ENCODE measurements at regions not wholly inside any gene's neighbourhood (a gene's known extent, or its start where the extent isn't known, plus 50 kb on each side); places are given as distances from the start of the nearest gene placed in this dataset.

DNA sequence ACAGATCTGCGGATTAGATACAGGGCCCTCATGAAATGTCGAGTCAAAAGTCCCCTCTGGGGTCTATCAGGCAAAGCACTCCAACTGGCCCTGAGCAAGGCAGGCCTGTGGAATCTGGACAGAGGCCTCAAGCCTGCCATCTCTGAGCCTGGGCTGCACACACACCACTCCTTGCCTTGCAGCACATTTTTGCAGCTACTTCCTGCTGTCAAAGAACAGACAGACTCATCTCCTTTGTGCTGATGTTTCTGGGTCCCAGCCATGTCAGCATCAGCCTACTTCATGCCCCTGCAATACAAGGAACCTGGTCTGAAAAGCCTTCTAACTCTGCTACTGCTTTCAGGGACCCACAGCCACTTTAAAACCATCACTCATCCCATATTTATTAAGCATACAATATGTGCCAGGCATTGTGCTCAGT, 60.6 kb upstream of the IL12A start:
- no peak overlapping the region for H3K4me3 ChIP-seq
- WGBS, 2 donors (ENCODE audit: low coverage in 1 of 2), result 66% methylated on average over 2 of the region's 2 CpGs; no CpG with 5 or more reads in 1 of the 2 donors
- no peak for TF ChIP-seq POLR2AphosphoS5 (IDR thresholded peaks at IDR 0.05)
- no peak for TF ChIP-seq POLR2A (IDR thresholded peaks at IDR 0.05)
- no peak for TF ChIP-seq CTCF (IDR thresholded peaks at IDR 0.05)
- no peak for TF ChIP-seq EP300 (IDR thresholded peaks at IDR 0.05)
- no peaks in the 10 kb centered on the region for H3K27me3 ChIP-seq
- peaks cover 0 to 20% (median 2%) of the 10 kb centered on the region in 3 donors for H3K4me1 ChIP-seq
- ATAC-seq, result no peak
- no peaks in the 10 kb centered on the region for H3K36me3 ChIP-seq
- H3K27ac ChIP-seq, result peak overlapping the region in 3 of 4 donors; percentile 27 to 68 (median 47)
- H3K9me3 ChIP-seq, result no peaks in the 10 kb centered on the region

DNA sequence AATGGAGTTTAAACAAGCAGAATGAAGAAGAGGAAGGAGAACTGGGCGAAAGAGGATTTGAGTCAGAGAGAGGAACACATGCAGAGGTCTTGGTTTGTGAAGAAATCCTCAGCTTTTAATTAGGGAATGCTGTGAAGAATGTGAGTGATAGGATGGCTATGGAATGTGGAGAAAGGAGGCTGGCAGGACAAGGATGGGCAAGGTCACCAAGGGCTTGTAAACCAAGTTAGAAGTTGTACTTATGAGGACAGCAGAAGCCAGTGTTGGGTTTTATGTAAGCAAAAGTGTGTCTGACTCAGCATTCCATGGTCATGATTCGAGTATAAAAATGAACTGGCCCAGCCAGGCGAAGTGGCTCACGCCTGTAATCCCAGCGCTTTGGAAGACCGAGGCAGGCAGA, 60.0 kb upstream of the IL12A start:
- Histone ChIP-seq H3K9me3 (no peaks in the 10 kb centered on the region), H3K4me3 (no peak overlapping the region), H3K27me3 (no peaks in the 10 kb centered on the region), H3K27ac (peak overlapping the region in 3 of 4 donors; percentile 27 to 68 (median 47)), H3K4me1 (peaks cover 0 to 20% (median 2%) of the 10 kb centered on the region in 3 donors), H3K36me3 (no peaks in the 10 kb centered on the region)
- ATAC-seq, result no peak
- TF ChIP-seq POLR2AphosphoS5 (IDR thresholded peaks at IDR 0.05), result peak; percentile 81
- no peak for TF ChIP-seq CTCF (IDR thresholded peaks at IDR 0.05)
- 50 to 57% methylated on average over 1 to 6 of the region's 6 CpGs for WGBS, 2 donors (ENCODE audit: low coverage in 1 of 2)

DNA sequence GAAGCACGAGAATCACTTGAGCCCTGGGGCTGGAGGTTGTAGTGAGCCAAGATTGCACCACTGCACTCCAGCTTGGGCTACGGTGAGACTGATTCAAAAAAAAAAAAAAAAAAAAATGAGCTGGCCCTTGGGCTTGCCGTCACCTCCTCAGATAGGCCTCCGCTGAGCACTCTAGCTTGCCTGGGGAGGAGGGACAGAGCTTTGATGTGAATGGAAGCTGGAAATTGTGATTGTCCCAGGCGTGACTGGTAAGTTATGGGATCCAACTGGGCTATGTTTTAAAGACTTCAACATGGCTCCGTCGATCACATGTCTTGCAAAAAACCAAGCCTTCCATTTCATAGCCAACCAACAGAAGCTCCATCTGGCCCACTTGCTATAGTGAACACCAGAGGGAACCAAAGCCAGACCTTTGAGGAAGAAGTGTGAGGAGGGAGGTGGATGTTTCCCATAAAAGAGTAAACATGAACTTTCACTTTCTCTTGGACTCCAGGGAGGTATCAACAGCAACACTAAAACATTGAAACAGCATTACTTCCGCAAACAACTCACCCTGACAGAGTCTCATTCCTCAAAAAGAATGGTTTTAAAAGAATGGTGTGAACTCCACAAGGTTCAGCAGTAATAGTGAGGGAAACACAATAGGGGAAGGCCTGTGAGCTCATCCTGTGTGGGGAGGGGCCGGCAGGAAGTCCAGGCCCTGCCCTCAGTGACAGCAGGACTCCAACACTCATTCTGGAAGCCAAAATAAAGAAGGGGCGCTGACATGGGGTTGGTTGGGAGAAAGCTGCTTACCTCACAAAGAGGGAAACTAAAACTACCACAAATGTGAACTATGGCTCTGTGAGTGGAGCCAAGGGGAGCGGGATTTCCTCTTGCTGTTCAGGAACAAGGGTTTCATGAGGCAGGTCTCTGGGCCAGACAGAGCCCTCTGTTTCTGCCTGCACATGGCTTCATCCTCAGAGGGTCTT, 59.2 kb upstream of the IL12A start:
- no peaks in the 10 kb centered on the region for H3K36me3 ChIP-seq
- WGBS, 2 donors (ENCODE audit: low coverage in 1 of 2), result 83 to 84% methylated on average over 8 of the region's 11 CpGs
- H3K9me3 ChIP-seq, result peaks cover 0 to 7% (median 0%) of the 10 kb centered on the region in 3 donors
- H3K27me3 ChIP-seq, result no peaks in the 10 kb centered on the region
- no peak overlapping the region for H3K4me3 ChIP-seq
- peak; percentile 24 for ATAC-seq
- no peak for TF ChIP-seq POLR2AphosphoS5 (IDR thresholded peaks at IDR 0.05)
- no peak for TF ChIP-seq EP300 (IDR thresholded peaks at IDR 0.05)
- TF ChIP-seq POLR2A (IDR thresholded peaks at IDR 0.05), result no peak
- TF ChIP-seq CTCF (IDR thresholded peaks at IDR 0.05), result peak in 2 of 4 experiments; percentile 16 to 21
- peak overlapping the region in 3 of 4 donors; percentile 24 to 47 (median 27) for H3K27ac ChIP-seq
- peaks cover 0 to 20% (median 2%) of the 10 kb centered on the region in 3 donors for H3K4me1 ChIP-seq

DNA sequence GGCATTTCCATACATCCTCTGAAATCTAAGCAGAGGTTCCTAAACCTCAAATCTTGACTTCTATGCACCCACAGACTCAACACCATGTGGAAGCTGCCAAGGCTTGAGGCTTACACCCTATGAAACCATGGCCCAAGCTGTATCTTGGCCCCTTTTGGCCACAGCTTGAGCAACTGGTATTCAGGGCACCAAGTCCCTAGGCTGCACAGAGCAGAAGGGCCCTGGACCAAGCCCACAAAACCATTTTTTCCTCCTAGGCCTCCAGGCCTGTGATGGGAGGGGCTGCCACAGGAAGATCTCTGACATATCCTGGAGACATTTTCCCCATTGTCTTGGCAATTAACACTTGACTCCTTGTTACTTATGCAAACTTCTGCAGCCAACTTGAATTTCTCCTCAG, 54.4 kb upstream of the IL12A start:
- Histone ChIP-seq H3K9me3 (peaks cover 0 to 12% (median 0%) of the 10 kb centered on the region in 3 donors), H3K4me3 (no peak overlapping the region), H3K36me3 (no peaks in the 10 kb centered on the region), H3K27ac (no peak overlapping the region), H3K4me1 (peaks cover 0 to 5% (median 0%) of the 10 kb centered on the region in 3 donors), H3K27me3 (no peaks in the 10 kb centered on the region)
- ATAC-seq, result no peak
- TF ChIP-seq EP300 (IDR thresholded peaks at IDR 0.05) (no peak), POLR2AphosphoS5 (IDR thresholded peaks at IDR 0.05) (no peak), CTCF (IDR thresholded peaks at IDR 0.05) (no peak), POLR2A (IDR thresholded peaks at IDR 0.05) (no peak)

GRCh38 chr3:159936541-159936940, 52.1 kb upstream of the IL12A start:
- no peak overlapping the region for H3K27ac ChIP-seq
- TF ChIP-seq POLR2AphosphoS5 (IDR thresholded peaks at IDR 0.05) (no peak), POLR2A (IDR thresholded peaks at IDR 0.05) (no peak), CTCF (IDR thresholded peaks at IDR 0.05) (no peak), EP300 (IDR thresholded peaks at IDR 0.05) (no peak)
- no peak overlapping the region for H3K4me3 ChIP-seq
- H3K36me3 ChIP-seq, result no peaks in the 10 kb centered on the region
- H3K9me3 ChIP-seq, result peaks cover 0 to 12% (median 0%) of the 10 kb centered on the region in 3 donors
- H3K27me3 ChIP-seq, result no peaks in the 10 kb centered on the region
- H3K4me1 ChIP-seq, result no peaks in the 10 kb centered on the region
- no peak for ATAC-seq

All from gastroesophageal sphincter (tissue), 4 donors.